SK-N-SH (cell line): ENCODE measurements at regions not wholly inside any gene's neighbourhood (a gene's known extent, or its start where the extent isn't known, plus 50 kb on each side); places are given as distances from the start of the nearest gene placed in this dataset.

Experiments used
- CTCF ChIA-PET: fragments of 300-600, 350-600 bp; formaldehyde crosslinking; extraction: SDS; loops from one replicate; lab custom pipeline; 2021; lab: Yijun Ruan, JAX
- POLR2A ChIA-PET: fragments of 350-600 bp; sonication (Branson Sonifier 250); formaldehyde crosslinking; extraction: SDS; loops from one replicate; lab custom pipeline; 2020; ENCODE audit warnings: antibody characterized with exemption, inconsistent platforms; lab: Yijun Ruan, JAX
- DNase-seq: peaks from one replicate; pipeline ENCODE4 v3.0.0; 2012
- H2AFZ ChIP-seq: fragments of 200-600 bp; sonication (generic); 2 replicates; pipeline ENCODE4 v1.8.1; 2016; ENCODE audit warnings: antibody characterized with exemption, mild to moderate bottlenecking, low read depth
- H3F3A ChIP-seq: fragments of 200-600 bp; sonication (generic); replicated peaks from 2 replicates; pipeline ENCODE3; 2016; ENCODE audit warnings: antibody characterized with exemption, mild to moderate bottlenecking; ENCODE audit not compliant: insufficient read depth
- H3K27ac ChIP-seq, 2 experiments: fragments of 200-500 bp in 1 of 2; fragments of 200-600 bp in 1 of 2; sonication (Bioruptor generic) in 1 of 2; sonication (generic), shearing (Covaris generic) in 1 of 2; 2 replicates each; pipeline versions ENCODE4 v1.5.1 to v1.6.1; 2014 to 2016; ENCODE audit warnings: low read depth in 2 of 2, inconsistent platforms in 1 of 2, low read length in 1 of 2, mild to moderate bottlenecking in 1 of 2, mixed read lengths in 1 of 2
- H3K27me3 ChIP-seq: fragments of 200-600 bp; sonication (generic), shearing (Covaris generic); 2 replicates; pipeline ENCODE4 v1.6.1; 2016; ENCODE audit warnings: mixed run types; ENCODE audit not compliant: insufficient read depth
- H3K36me3 ChIP-seq, 2 experiments: fragments of 200-500 bp in 1 of 2; fragments of 200-600 bp in 1 of 2; sonication (Bioruptor generic) in 1 of 2; sonication (generic) in 1 of 2; replicated peaks in 1 of 2; 2 replicates each; pipeline versions ENCODE3 to v1.5.1; 2014 to 2016; ENCODE audit warnings: low read length in 1 of 2, mild to moderate bottlenecking in 1 of 2; ENCODE audit not compliant: insufficient read depth in 2 of 2, control insufficient read depth in 1 of 2
- H3K4me1 ChIP-seq, 2 experiments: fragments of 200-500 bp in 1 of 2; fragments of 200-600 bp in 1 of 2; sonication (Bioruptor generic) in 1 of 2; sonication (generic), shearing (Covaris generic) in 1 of 2; 2 replicates each; pipeline versions ENCODE4 v1.5.1 to v1.6.1; 2014 to 2016; ENCODE audit warnings: low read depth in 1 of 2, low read length in 1 of 2, mixed run types in 1 of 2; ENCODE audit not compliant: insufficient read depth in 2 of 2, control insufficient read depth in 1 of 2
- H3K4me2 ChIP-seq: fragments of 200-600 bp; sonication (generic), shearing (Covaris generic); 2 replicates; pipeline ENCODE4 v1.6.1; 2017; ENCODE audit warnings: mixed run types
- H3K4me3 ChIP-seq, 2 experiments: fragments of 200-500 bp in 1 of 2; fragments of 200-600 bp in 1 of 2; sonication (Bioruptor generic) in 1 of 2; sonication (generic), shearing (Covaris generic) in 1 of 2; 2 replicates each; pipeline versions ENCODE4 v1.5.1 to v1.8.1; 2014 to 2016; ENCODE audit warnings: low read depth in 2 of 2, inconsistent platforms in 1 of 2, low read length in 1 of 2, mild to moderate bottlenecking in 1 of 2, mixed read lengths in 1 of 2, moderate library complexity in 1 of 2
- H3K79me2 ChIP-seq: fragments of 200-600 bp; sonication (generic); 2 replicates; pipeline ENCODE4 v1.8.1; 2017; ENCODE audit warnings: mild to moderate bottlenecking; ENCODE audit not compliant: insufficient read depth
- H3K9ac ChIP-seq: fragments of 200-600 bp; sonication (generic); 2 replicates; pipeline ENCODE4 v1.6.1; 2017; ENCODE audit warnings: mixed run types
- H3K9me2 ChIP-seq: fragments of 200-600 bp; sonication (generic); 2 replicates; pipeline ENCODE4 v1.6.1; 2017; ENCODE audit warnings: mixed run types
- H3K9me3 ChIP-seq: fragments of 200-600 bp; sonication (generic); 2 replicates; pipeline ENCODE4 v1.6.1; 2017; ENCODE audit warnings: mixed run types, mild to moderate bottlenecking, moderate library complexity
- H4K20me1 ChIP-seq: fragments of 200-600 bp; sonication (generic); 2 replicates; pipeline ENCODE4 v1.6.1; 2017; ENCODE audit warnings: mild to moderate bottlenecking, mixed run types; ENCODE audit not compliant: insufficient read depth
- EZH2phosphoT487 ChIP-seq: fragments of 200-600 bp; sonication (generic); IDR thresholded peaks from 2 replicates; pipeline ENCODE4 v1.6.1; 2017; ENCODE audit warnings: low read depth, mixed run types, mild to moderate bottlenecking, antibody characterized with exemption, moderate library complexity, borderline replicate concordance
- GABPA ChIP-seq: IDR thresholded peaks from 2 replicates; pipeline ENCODE4 v1.4.0; 2012; ENCODE audit warnings: low read depth, mild to moderate bottlenecking
- JUND ChIP-seq: IDR thresholded peaks from 2 replicates; pipeline ENCODE4 v1.4.0; 2012
- MXI1 ChIP-seq: IDR thresholded peaks from 2 replicates; pipeline ENCODE4 v1.6.1; 2012; ENCODE audit warnings: mild to moderate bottlenecking, low read depth, low read length, improper control_type of control experiment
- POLR2AphosphoS5 ChIP-seq: IDR thresholded peaks from 2 replicates; pipeline ENCODE4 v1.6.1; 2012; ENCODE audit warnings: low read depth, low read length
- RCOR1 ChIP-seq: fragments of 150-350 bp; IDR thresholded peaks from 2 replicates; pipeline ENCODE4 v1.6.1; 2017; ENCODE audit warnings: antibody characterized with exemption, low read length
- RFX5 ChIP-seq: IDR thresholded peaks from 2 replicates; pipeline ENCODE4 v1.6.1; 2012; ENCODE audit warnings: mild to moderate bottlenecking, improper control_type of control experiment, low read length
- RXRA ChIP-seq: IDR thresholded peaks from 2 replicates; pipeline ENCODE4 v1.4.0; 2012; ENCODE audit warnings: low read depth, mild to moderate bottlenecking, borderline replicate concordance
- SMC3 ChIP-seq: IDR thresholded peaks from 2 replicates; pipeline ENCODE4 v1.6.1; 2012; ENCODE audit warnings: low read depth, low read length, improper control_type of control experiment
- WGBS: methylation state at CpG from one replicate; pipeline ENCODE4 v1.1.6; 2017; ENCODE audit warnings: low lambda C conversion rate; 5-methylcytosine and 5-hydroxymethylcytosine counted together
- TF ChIP-seq, protein P1 (sequence below): IDR thresholded peaks from 2 replicates; pipeline ENCODE4; 2012
- TF ChIP-seq, protein P2 (sequence below): IDR thresholded peaks from 2 replicates; pipeline ENCODE4 v1.4.0; 2012; ENCODE audit warnings: low read depth
- TF ChIP-seq, protein P3 (sequence below): IDR thresholded peaks from 2 replicates; pipeline ENCODE4 v1.4.0; 2012; ENCODE audit warnings: low read depth, borderline replicate concordance
- TF ChIP-seq, protein P4 (sequence below): fragments of 150-350 bp; IDR thresholded peaks from 2 replicates; pipeline ENCODE4 v1.6.1; 2017; ENCODE audit warnings: antibody characterized with exemption, low read length, low read depth, borderline replicate concordance
- TF ChIP-seq, protein P5 (sequence below): IDR thresholded peaks from 2 replicates; pipeline ENCODE4 v1.4.0; 2012; ENCODE audit warnings: low read depth, borderline replicate concordance

DNA sequence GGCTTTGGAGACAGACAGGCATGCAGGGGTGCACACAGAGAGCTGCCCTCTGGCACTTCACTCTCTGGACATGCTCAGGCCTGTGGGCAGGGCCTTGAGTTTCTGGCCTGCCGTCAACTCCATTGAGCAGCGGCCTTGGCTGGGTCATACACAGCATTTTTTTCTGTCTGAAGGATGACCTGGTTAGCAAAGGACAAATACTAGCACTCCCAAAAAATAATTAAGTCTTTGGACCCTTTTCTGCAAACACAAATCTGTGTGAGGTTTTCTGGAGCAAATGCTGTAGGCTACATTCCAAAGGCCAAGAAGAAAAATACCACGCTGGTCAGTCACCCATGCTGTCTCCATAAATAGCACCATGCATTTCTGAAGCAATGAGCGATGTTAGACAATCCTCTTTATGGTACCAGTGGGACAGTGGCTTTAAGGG is 124.7 kb upstream of the CTAGE1 start:
- CTCF ChIA-PET = no interaction called here
- peak overlapping the region; percentile 35; the same call in 1 of the 2 replicates for H3K4me2 ChIP-seq
- 13% methylated on average over 4 of the region's 4 CpGs for WGBS
- H3F3A ChIP-seq = no peaks in the 10 kb centered on the region
- no peaks in the 10 kb centered on the region for H3K36me3 ChIP-seq
- H3K4me1 ChIP-seq = no peaks in the 10 kb centered on the region
- no peak overlapping the region for H3K27ac ChIP-seq
- no peak overlapping the region for H3K9ac ChIP-seq
- no peak overlapping the region for H3K4me3 ChIP-seq
- no peaks in the 10 kb centered on the region for H4K20me1 ChIP-seq
- no peaks in the 10 kb centered on the region for H3K9me2 ChIP-seq
- peaks cover 15% of the 10 kb centered on the region for H3K27me3 ChIP-seq
- POLR2A ChIA-PET = no interaction called here
- H3K79me2 ChIP-seq = no peaks in the 10 kb centered on the region
- no peak overlapping the region for H2AFZ ChIP-seq
- no peaks in the 10 kb centered on the region for H3K9me3 ChIP-seq
- TF ChIP-seq SMC3 (no peak), RXRA (no peak), RFX5 (no peak)
- TF ChIP-seq, protein P1, sequence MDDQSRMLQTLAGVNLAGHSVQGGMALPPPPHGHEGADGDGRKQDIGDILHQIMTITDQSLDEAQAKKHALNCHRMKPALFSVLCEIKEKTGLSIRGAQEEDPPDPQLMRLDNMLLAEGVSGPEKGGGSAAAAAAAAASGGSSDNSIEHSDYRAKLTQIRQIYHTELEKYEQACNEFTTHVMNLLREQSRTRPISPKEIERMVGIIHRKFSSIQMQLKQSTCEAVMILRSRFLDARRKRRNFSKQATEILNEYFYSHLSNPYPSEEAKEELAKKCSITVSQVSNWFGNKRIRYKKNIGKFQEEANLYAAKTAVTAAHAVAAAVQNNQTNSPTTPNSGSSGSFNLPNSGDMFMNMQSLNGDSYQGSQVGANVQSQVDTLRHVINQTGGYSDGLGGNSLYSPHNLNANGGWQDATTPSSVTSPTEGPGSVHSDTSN = no peak
- TF ChIP-seq, protein P2, sequence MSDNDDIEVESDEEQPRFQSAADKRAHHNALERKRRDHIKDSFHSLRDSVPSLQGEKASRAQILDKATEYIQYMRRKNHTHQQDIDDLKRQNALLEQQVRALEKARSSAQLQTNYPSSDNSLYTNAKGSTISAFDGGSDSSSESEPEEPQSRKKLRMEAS = no peak
- TF ChIP-seq, protein P3, sequence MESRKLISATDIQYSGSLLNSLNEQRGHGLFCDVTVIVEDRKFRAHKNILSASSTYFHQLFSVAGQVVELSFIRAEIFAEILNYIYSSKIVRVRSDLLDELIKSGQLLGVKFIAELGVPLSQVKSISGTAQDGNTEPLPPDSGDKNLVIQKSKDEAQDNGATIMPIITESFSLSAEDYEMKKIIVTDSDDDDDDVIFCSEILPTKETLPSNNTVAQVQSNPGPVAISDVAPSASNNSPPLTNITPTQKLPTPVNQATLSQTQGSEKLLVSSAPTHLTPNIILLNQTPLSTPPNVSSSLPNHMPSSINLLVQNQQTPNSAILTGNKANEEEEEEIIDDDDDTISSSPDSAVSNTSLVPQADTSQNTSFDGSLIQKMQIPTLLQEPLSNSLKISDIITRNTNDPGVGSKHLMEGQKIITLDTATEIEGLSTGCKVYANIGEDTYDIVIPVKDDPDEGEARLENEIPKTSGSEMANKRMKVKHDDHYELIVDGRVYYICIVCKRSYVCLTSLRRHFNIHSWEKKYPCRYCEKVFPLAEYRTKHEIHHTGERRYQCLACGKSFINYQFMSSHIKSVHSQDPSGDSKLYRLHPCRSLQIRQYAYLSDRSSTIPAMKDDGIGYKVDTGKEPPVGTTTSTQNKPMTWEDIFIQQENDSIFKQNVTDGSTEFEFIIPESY = no peak
- TF ChIP-seq, all 33 proteins: peak for 0
- no peak for DNase-seq

DNA sequence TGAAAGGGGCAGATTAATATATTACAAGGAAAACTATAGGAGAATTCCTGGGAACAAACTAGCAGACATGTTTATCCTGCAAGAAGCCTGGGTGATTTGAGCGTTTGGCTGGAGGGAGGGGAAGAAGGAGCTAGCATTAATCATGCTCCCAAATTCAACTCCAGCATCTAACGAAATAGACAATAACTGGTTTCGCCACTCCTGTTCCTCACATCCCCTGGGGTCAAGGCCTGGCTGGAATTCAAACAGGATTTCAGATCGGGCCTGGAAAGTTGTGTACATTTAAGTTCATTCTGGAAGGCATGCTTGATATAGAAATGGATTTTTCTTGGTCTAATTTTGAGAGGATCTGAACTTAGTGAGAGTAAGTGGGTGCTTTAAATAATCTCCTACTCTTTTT is 126.1 kb upstream of the CTAGE1 start:
- H4K20me1 ChIP-seq = no peaks in the 10 kb centered on the region
- TF ChIP-seq RXRA (no peak), EZH2phosphoT487 (no peak), RCOR1 (no peak), SMC3 (no peak), MXI1 (no peak), GABPA (no peak), JUND (no peak), POLR2AphosphoS5 (no peak)
- TF ChIP-seq, protein P4, sequence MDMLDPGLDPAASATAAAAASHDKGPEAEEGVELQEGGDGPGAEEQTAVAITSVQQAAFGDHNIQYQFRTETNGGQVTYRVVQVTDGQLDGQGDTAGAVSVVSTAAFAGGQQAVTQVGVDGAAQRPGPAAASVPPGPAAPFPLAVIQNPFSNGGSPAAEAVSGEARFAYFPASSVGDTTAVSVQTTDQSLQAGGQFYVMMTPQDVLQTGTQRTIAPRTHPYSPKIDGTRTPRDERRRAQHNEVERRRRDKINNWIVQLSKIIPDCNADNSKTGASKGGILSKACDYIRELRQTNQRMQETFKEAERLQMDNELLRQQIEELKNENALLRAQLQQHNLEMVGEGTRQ = no peak
- TF ChIP-seq, protein P5, sequence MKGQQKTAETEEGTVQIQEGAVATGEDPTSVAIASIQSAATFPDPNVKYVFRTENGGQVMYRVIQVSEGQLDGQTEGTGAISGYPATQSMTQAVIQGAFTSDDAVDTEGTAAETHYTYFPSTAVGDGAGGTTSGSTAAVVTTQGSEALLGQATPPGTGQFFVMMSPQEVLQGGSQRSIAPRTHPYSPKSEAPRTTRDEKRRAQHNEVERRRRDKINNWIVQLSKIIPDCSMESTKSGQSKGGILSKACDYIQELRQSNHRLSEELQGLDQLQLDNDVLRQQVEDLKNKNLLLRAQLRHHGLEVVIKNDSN = no peak
- no peak overlapping the region for H3K4me2 ChIP-seq
- H3K9me2 ChIP-seq = no peaks in the 10 kb centered on the region
- H3K27me3 ChIP-seq = peaks cover 11% of the 10 kb centered on the region
- no peaks in the 10 kb centered on the region for H3K9me3 ChIP-seq
- no peaks in the 10 kb centered on the region for H3K36me3 ChIP-seq
- no peaks in the 10 kb centered on the region for H3K79me2 ChIP-seq
- CTCF ChIA-PET = no interaction called here
- no peak for DNase-seq
- 6% methylated on average over 4 of the region's 4 CpGs for WGBS
- no peak overlapping the region for H3K27ac ChIP-seq
- H3F3A ChIP-seq = no peaks in the 10 kb centered on the region
- H2AFZ ChIP-seq = no peak overlapping the region
- no peak overlapping the region for H3K9ac ChIP-seq
- no peak overlapping the region for H3K4me3 ChIP-seq
- POLR2A ChIA-PET = no interaction called here
- H3K4me1 ChIP-seq = no peaks in the 10 kb centered on the region
